AG09309 (cell line): ENCODE measurements at regions not wholly inside any gene's neighbourhood (a gene's known extent, or its start where the extent isn't known, plus 50 kb on each side); places are given as distances from the start of the nearest gene placed in this dataset.

ENCODE experiments used
- DNase-seq: peaks from one replicate; pipeline ENCODE4 v3.0.0-alpha.2; 2010; ENCODE audit warnings: low read depth
- H3K4me3 ChIP-seq: 2 replicates; pipeline ENCODE4 v1.5.1; 2011; ENCODE audit warnings: mild to moderate bottlenecking, low read depth, low read length, moderate library complexity; ENCODE audit not compliant: control insufficient read depth
- TF ChIP-seq, protein P1 (sequence below): IDR thresholded peaks from 2 replicates; pipeline ENCODE4 v1.5.1; 2011; ENCODE audit warnings: mild to moderate bottlenecking, low read depth, low read length, inconsistent platforms; ENCODE audit not compliant: insufficient read depth, control insufficient read depth; ENCODE audit errors: missing control alignments

DNA sequence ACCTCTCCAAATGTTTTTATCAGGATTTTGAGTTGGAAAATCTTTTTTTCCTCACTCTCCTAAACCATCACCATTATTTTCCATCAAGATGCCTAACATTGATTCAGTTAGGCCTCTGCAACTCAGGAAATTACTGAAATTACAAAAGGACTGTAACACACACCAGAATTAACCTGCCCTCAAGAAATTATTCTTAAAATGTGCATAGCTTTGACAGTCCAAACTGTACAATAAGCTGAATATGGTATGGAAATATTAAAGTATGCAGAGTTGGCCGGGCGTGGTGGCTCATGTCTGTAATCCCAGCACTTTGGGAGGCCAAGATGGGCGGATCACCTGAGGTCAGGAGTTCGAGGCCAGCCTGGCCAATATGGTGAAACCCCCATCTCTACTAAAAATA, 50.2 kb upstream of the PHLPP1 start:
- DNase-seq: no peak
- no peak overlapping the region for H3K4me3 ChIP-seq
- TF ChIP-seq, protein P1, sequence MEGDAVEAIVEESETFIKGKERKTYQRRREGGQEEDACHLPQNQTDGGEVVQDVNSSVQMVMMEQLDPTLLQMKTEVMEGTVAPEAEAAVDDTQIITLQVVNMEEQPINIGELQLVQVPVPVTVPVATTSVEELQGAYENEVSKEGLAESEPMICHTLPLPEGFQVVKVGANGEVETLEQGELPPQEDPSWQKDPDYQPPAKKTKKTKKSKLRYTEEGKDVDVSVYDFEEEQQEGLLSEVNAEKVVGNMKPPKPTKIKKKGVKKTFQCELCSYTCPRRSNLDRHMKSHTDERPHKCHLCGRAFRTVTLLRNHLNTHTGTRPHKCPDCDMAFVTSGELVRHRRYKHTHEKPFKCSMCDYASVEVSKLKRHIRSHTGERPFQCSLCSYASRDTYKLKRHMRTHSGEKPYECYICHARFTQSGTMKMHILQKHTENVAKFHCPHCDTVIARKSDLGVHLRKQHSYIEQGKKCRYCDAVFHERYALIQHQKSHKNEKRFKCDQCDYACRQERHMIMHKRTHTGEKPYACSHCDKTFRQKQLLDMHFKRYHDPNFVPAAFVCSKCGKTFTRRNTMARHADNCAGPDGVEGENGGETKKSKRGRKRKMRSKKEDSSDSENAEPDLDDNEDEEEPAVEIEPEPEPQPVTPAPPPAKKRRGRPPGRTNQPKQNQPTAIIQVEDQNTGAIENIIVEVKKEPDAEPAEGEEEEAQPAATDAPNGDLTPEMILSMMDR: no peak
